Ishikawa (cell line): ENCODE measurements at regions not wholly inside any gene's neighbourhood (a gene's known extent, or its start where the extent isn't known, plus 50 kb on each side); places are given as distances from the start of the nearest gene placed in this dataset.

ENCODE experiments used
- EP300 ChIP-seq: IDR thresholded peaks from 2 replicates; pipeline ENCODE4 v1.6.1; 2012; ENCODE audit warnings: borderline replicate concordance
- NFIC ChIP-seq: IDR thresholded peaks from 2 replicates; pipeline ENCODE4 v1.6.1; 2012
- TAF1 ChIP-seq: IDR thresholded peaks from 2 replicates; pipeline ENCODE4 v1.6.1; 2012; ENCODE audit warnings: low read depth, mild to moderate bottlenecking
- YY1 ChIP-seq: IDR thresholded peaks from 2 replicates; pipeline ENCODE4 v1.6.1; 2012; ENCODE audit warnings: low read depth
- TF ChIP-seq, protein P1 (sequence below): IDR thresholded peaks from 2 replicates; pipeline ENCODE4 v1.6.1; 2012

GRCh38 chr2:173821451-173821850 is 143.7 kb downstream of the SP3 start:
- TF ChIP-seq EP300 (no peak), YY1 (no peak), TAF1 (no peak), NFIC (no peak)
- TF ChIP-seq, protein P1, sequence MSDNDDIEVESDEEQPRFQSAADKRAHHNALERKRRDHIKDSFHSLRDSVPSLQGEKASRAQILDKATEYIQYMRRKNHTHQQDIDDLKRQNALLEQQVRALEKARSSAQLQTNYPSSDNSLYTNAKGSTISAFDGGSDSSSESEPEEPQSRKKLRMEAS = no peak
